HEK293 (cell line): ENCODE measurements at regions not wholly inside any gene's neighbourhood (a gene's known extent, or its start where the extent isn't known, plus 50 kb on each side); places are given as distances from the start of the nearest gene placed in this dataset.

Source experiments
- CTCF ChIA-PET: fragments of 350-600 bp; formaldehyde crosslinking; extraction: SDS; loops from one replicate; lab custom pipeline; 2021; ENCODE audit warnings: antibody characterized with exemption; lab: Yijun Ruan, JAX
- POLR2A ChIA-PET: fragments of 300-600 bp; formaldehyde crosslinking; extraction: SDS; loops from one replicate; lab custom pipeline; 2020; ENCODE audit warnings: antibody characterized with exemption, inconsistent platforms; lab: Yijun Ruan, JAX
- H3K27ac ChIP-seq: fragments of 200-500 bp; sonication (Bioruptor generic); 2 replicates; pipeline ENCODE4 v1.5.1; 2014; ENCODE audit warnings: low read depth, low read length, control low read depth, inconsistent platforms; ENCODE audit errors: extremely low read depth
- H3K36me3 ChIP-seq, 2 experiments: fragments of 200-500 bp in 1 of 2; sonication (Bioruptor generic) in 1 of 2; 1 replicate in 1 of 2; 2 replicates in 1 of 2; pipeline ENCODE4 v1.5.1; 2014 to 2017; ENCODE audit warnings: inconsistent platforms in 2 of 2, low read length in 2 of 2; ENCODE audit not compliant: control insufficient read depth in 2 of 2, insufficient read depth in 1 of 2
- H3K4me1 ChIP-seq: fragments of 200-500 bp; sonication (Bioruptor generic); 2 replicates; pipeline ENCODE4 v1.5.1; 2014; ENCODE audit warnings: mild to moderate bottlenecking, low read length, inconsistent platforms; ENCODE audit not compliant: control insufficient read depth, insufficient read depth
- H3K4me3 ChIP-seq: 2 replicates; pipeline ENCODE4 v1.5.1; 2011; ENCODE audit warnings: low read depth, mild to moderate bottlenecking, control low read depth, low read length, moderate library complexity
- H3K9me3 ChIP-seq: fragments of 200-500 bp; sonication (Bioruptor generic); 2 replicates; pipeline ENCODE4 v1.5.1; 2014; ENCODE audit warnings: low read depth, low read length, inconsistent platforms; ENCODE audit not compliant: control insufficient read depth, insufficient read depth
- FEZF1 ChIP-seq: fragments of 450-650 bp; formaldehyde crosslinking; IDR thresholded peaks from 2 replicates; pipeline ENCODE4 v1.5.1; 2016; ENCODE audit warnings: missing biosample characterization, missing genetic modification characterization
- GFI1B ChIP-seq: fragments of 450-650 bp; formaldehyde crosslinking; IDR thresholded peaks from 2 replicates; pipeline ENCODE4 v1.5.1; 2016; ENCODE audit warnings: missing biosample characterization, missing genetic modification characterization
- HOXC10 ChIP-seq: sonication (generic); formaldehyde crosslinking; IDR thresholded peaks from 2 replicates; pipeline ENCODE4 v1.8.1; 2023; ENCODE audit warnings: mild to moderate bottlenecking, missing genetic modification reagents
- OSR2 ChIP-seq: fragments of 450-650 bp; formaldehyde crosslinking; IDR thresholded peaks from 2 replicates; pipeline ENCODE4 v1.5.1; 2016; ENCODE audit warnings: missing biosample characterization, missing genetic modification characterization
- ZBTB8A ChIP-seq: fragments of 450-650 bp; formaldehyde crosslinking; IDR thresholded peaks from 2 replicates; pipeline ENCODE4 v1.5.1; 2016; ENCODE audit warnings: missing biosample characterization, missing genetic modification characterization
- ZNF16 ChIP-seq: fragments of 450-650 bp; formaldehyde crosslinking; IDR thresholded peaks from 2 replicates; pipeline ENCODE4 v1.5.1; 2016; ENCODE audit warnings: low read depth, missing biosample characterization, missing genetic modification characterization
- ZNF302 ChIP-seq: fragments of 450-650 bp; formaldehyde crosslinking; IDR thresholded peaks from 2 replicates; pipeline ENCODE4 v1.5.1; 2016; ENCODE audit warnings: missing biosample characterization, missing genetic modification characterization, low read depth
- ZNF37A ChIP-seq: fragments of 450-650 bp; IDR thresholded peaks from 2 replicates; pipeline ENCODE4 v1.5.1; 2018; ENCODE audit warnings: missing biosample characterization, missing genetic modification characterization
- ZNF426 ChIP-seq: fragments of 450-650 bp; formaldehyde crosslinking; IDR thresholded peaks from 2 replicates; pipeline ENCODE4 v1.5.1; 2017; ENCODE audit warnings: missing biosample characterization, missing genetic modification characterization, mild to moderate bottlenecking, inconsistent platforms, moderate library complexity
- ZNF488 ChIP-seq: fragments of 450-650 bp; formaldehyde crosslinking; IDR thresholded peaks from 2 replicates; pipeline ENCODE4 v1.5.1; 2016; ENCODE audit warnings: missing biosample characterization, missing genetic modification characterization
- ZNF544 ChIP-seq: fragments of 450-650 bp; formaldehyde crosslinking; IDR thresholded peaks from 2 replicates; pipeline ENCODE4 v1.5.0; 2017; ENCODE audit warnings: missing biosample characterization, missing genetic modification characterization
- ZNF555 ChIP-seq: fragments of 450-650 bp; formaldehyde crosslinking; conservative IDR thresholded peaks from 2 replicates; pipeline ENCODE4 v1.5.1; 2017; ENCODE audit warnings: missing biosample characterization, mild to moderate bottlenecking, missing genetic modification characterization, inconsistent platforms
- ZNF596 ChIP-seq: fragments of 450-650 bp; IDR thresholded peaks from 2 replicates; pipeline ENCODE4 v1.5.0; 2018; ENCODE audit warnings: missing biosample characterization, mild to moderate bottlenecking, missing genetic modification characterization, moderate library complexity
- ZNF629 ChIP-seq: fragments of 450-650 bp; formaldehyde crosslinking; IDR thresholded peaks from 2 replicates; pipeline ENCODE4 v1.5.1; 2017; ENCODE audit warnings: missing biosample characterization, missing genetic modification characterization
- ZNF677 ChIP-seq: fragments of 450-650 bp; IDR thresholded peaks from 2 replicates; pipeline ENCODE4 v1.5.0; 2018; ENCODE audit warnings: missing biosample characterization, mild to moderate bottlenecking, missing genetic modification characterization, moderate library complexity
- ZNF843 ChIP-seq: fragments of 450-650 bp; formaldehyde crosslinking; IDR thresholded peaks from 2 replicates; pipeline ENCODE4 v1.5.1; 2016; ENCODE audit warnings: missing biosample characterization, missing genetic modification characterization
- TF ChIP-seq, protein P1 (sequence below): fragments of 450-650 bp; formaldehyde crosslinking; IDR thresholded peaks from 2 replicates; pipeline ENCODE4 v1.5.1; 2016; ENCODE audit warnings: missing biosample characterization, missing genetic modification characterization
- TF ChIP-seq, protein P2 (sequence below): fragments of 450-650 bp; formaldehyde crosslinking; IDR thresholded peaks from 2 replicates; pipeline ENCODE4 v1.5.1; 2016; ENCODE audit warnings: missing biosample characterization, missing genetic modification characterization, borderline replicate concordance

- Histone ChIP-seq H3K9me3 (no peaks in the 10 kb centered on the region), H3K4me1 (no peaks in the 10 kb centered on the region), H3K27ac (no peak overlapping the region), H3K4me3 (no peak overlapping the region), H3K36me3 (no peaks in the 10 kb centered on the region)
- CTCF ChIA-PET = interaction anchor here (1.0 kb wide), 1 partner anchor 12 kb away, joined by 3 read pairs; no protein-coding TSS in a partner anchor
- POLR2A ChIA-PET = no interaction called here
- TF ChIP-seq ZNF596 (tag by site-specific recombination) (no peak), GFI1B (tag by site-specific recombination) (no peak), ZNF677 (tag by site-specific recombination) (no peak), ZNF555 (tag by site-specific recombination) (no peak), ZNF843 (tag by site-specific recombination) (no peak), ZNF16 (tag by site-specific recombination) (no peak), ZNF426 (tag by site-specific recombination) (no peak)
Observed at GRCh38 chr15:38724827-38725226, 160.2 kb upstream of the RASGRP1 start.

DNA sequence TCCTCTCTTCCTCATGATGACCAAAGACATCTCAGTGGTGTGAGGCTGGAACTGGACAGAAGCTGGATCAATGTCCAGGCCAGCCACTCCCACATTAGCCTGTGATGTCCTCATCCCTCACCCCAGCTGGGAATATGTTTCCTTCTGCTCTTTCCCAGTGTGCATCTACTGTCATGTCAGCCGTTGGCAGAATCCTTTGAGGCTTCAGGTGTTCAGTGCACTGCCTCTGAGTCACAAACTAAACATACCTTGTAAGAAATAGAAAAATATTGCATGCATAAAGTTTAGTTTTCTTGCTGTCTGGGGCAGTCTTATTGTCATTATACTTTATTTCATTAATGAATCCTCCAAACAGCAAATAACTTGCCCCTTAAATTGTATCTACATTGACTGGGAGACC lies 161.6 kb upstream of the RASGRP1 start:
- Histone ChIP-seq H3K4me3 (no peak overlapping the region), H3K9me3 (no peaks in the 10 kb centered on the region), H3K4me1 (no peaks in the 10 kb centered on the region), H3K36me3 (no peaks in the 10 kb centered on the region), H3K27ac (no peak overlapping the region)
- TF ChIP-seq ZNF544 (tag by site-specific recombination) (no peak), HOXC10 (no peak), ZNF37A (tag by site-specific recombination) (no peak)
- ChIA-PET CTCF (no interaction called here), POLR2A (no interaction called here)

DNA sequence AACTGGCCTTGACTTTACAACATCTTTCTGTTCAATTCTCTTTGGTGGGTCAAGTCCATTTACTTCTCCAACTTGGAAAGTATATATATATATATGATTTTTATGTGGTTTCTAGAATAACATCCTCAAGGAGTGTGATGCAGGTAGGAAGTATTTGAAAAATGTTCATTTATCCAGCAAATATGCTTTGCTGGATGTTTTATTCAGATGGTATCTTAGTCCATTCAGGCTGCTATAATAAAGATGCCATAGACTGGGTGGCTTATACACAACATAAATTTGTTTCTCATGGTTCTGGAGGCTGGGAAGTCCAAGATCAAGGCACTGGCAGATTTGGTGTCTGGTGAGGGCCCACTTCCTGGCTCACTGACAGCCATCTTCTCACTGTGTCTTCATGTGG lies 168.7 kb upstream of the RASGRP1 start:
- CTCF ChIA-PET = no interaction called here
- Histone ChIP-seq H3K4me3 (no peak overlapping the region), H3K27ac (no peak overlapping the region), H3K9me3 (no peaks in the 10 kb centered on the region), H3K36me3 (no peaks in the 10 kb centered on the region), H3K4me1 (no peaks in the 10 kb centered on the region)
- TF ChIP-seq, protein P1, sequence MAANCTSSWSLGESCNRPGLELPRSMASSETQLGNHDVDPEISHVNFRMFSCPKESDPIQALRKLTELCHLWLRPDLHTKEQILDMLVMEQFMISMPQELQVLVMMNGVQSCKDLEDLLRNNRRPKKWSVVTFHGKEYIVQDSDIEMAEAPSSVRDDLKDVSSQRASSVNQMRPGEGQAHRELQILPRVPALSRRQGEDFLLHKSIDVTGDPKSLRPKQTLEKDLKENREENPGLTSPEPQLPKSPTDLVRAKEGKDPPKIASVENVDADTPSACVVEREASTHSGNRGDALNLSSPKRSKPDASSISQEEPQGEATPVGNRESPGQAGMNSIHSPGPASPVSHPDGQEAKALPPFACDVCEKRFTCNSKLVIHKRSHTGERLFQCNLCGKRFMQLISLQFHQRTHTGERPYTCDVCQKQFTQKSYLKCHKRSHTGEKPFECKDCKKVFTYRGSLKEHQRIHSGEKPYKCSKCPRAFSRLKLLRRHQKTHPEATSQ (tag by site-specific recombination) = no peak
- TF ChIP-seq FEZF1 (tag by site-specific recombination) (no peak), ZBTB8A (tag by site-specific recombination) (no peak), OSR2 (tag by site-specific recombination) (no peak), ZNF629 (tag by site-specific recombination) (no peak), ZNF302 (tag by site-specific recombination) (no peak), ZNF488 (tag by site-specific recombination) (no peak)
- TF ChIP-seq, protein P2, sequence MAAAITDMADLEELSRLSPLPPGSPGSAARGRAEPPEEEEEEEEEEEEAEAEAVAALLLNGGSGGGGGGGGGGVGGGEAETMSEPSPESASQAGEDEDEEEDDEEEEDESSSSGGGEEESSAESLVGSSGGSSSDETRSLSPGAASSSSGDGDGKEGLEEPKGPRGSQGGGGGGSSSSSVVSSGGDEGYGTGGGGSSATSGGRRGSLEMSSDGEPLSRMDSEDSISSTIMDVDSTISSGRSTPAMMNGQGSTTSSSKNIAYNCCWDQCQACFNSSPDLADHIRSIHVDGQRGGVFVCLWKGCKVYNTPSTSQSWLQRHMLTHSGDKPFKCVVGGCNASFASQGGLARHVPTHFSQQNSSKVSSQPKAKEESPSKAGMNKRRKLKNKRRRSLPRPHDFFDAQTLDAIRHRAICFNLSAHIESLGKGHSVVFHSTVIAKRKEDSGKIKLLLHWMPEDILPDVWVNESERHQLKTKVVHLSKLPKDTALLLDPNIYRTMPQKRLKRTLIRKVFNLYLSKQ (tag by site-specific recombination) = no peak
- POLR2A ChIA-PET = no interaction called here
